ENCODE measurements at regions not wholly inside any gene's neighbourhood (a gene's known extent, or its start where the extent isn't known, plus 50 kb on each side); places are given as distances from the start of the nearest gene placed in this dataset.

- no peak for DNase-seq (ENCODE audit: low spot score)
- in situ Hi-C loops (cut with MboI; ENCODE audit: low sequenced_read_pairs, unreplicated experiment) = no loop called here
- TF ChIP-seq, protein P1, sequence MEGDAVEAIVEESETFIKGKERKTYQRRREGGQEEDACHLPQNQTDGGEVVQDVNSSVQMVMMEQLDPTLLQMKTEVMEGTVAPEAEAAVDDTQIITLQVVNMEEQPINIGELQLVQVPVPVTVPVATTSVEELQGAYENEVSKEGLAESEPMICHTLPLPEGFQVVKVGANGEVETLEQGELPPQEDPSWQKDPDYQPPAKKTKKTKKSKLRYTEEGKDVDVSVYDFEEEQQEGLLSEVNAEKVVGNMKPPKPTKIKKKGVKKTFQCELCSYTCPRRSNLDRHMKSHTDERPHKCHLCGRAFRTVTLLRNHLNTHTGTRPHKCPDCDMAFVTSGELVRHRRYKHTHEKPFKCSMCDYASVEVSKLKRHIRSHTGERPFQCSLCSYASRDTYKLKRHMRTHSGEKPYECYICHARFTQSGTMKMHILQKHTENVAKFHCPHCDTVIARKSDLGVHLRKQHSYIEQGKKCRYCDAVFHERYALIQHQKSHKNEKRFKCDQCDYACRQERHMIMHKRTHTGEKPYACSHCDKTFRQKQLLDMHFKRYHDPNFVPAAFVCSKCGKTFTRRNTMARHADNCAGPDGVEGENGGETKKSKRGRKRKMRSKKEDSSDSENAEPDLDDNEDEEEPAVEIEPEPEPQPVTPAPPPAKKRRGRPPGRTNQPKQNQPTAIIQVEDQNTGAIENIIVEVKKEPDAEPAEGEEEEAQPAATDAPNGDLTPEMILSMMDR (IDR thresholded peaks at IDR 0.05; ENCODE audit: borderline replicate concordance, control extremely low read depth, extremely low read depth, insufficient read depth, missing control alignments) = no peak
Measured at GRCh38 chr9:120014796-120015195, 565.2 kb downstream of the CDK5RAP2 start.

GRCh38 chr9:120009856-120010255 is 570.1 kb downstream of the CDK5RAP2 start:
- in situ Hi-C loops (cut with MboI; ENCODE audit: low sequenced_read_pairs, unreplicated experiment) = no loop called here
- DNase-seq (ENCODE audit: low spot score) = no peak
- TF ChIP-seq, protein P1 (IDR thresholded peaks at IDR 0.05; ENCODE audit: borderline replicate concordance, control extremely low read depth, extremely low read depth, insufficient read depth, missing control alignments) = no peak

DNA sequence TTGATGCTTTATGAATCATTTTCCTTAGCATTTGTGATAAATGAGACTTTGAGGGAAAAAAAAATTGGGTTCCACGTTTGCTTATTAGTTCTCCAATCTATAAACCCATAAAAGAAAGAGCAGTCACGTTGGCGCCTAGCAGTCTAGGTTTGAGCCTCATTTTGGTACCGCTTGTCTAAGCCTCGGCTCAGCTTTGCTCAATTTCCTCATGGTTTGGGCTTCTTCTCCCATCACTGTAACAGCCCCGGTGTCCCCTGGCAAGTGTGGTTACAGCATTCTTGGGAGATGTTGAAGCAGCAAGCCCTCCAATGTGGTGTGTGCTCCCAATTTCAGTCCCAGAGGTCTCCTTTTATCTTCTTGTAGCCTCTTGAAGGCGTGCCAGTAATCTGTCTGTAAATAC is 578.4 kb downstream of the CDK5RAP2 start:
- in situ Hi-C loops (cut with MboI; ENCODE audit: low sequenced_read_pairs, unreplicated experiment) = no loop called here
- TF ChIP-seq, protein P1 (IDR thresholded peaks at IDR 0.05; ENCODE audit: borderline replicate concordance, control extremely low read depth, extremely low read depth, insufficient read depth, missing control alignments) = no peak
- no peak for DNase-seq (ENCODE audit: low spot score)

DNA sequence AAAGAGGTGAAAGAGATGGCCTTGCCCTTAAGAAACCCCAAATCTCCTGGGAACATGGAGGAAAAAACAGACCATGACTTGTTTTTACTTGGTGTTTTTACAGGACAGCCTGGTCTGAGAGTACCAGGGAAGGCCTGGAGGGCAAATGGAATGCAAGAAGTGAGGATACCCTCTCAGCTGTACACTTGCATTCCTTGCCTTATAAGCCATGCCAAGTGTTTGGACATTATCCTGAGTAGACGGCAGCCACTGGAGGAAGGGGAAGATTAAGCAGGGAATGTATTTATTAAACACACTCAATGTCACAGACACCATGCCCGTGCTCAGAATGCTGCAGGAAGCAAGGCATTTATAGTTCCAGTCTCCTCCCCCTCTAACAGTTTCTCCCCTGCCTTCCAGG is 581.4 kb downstream of the CDK5RAP2 start:
- TF ChIP-seq, protein P1 (IDR thresholded peaks at IDR 0.05; ENCODE audit: borderline replicate concordance, control extremely low read depth, extremely low read depth, insufficient read depth, missing control alignments) = no peak
- in situ Hi-C loops (cut with MboI; ENCODE audit: low sequenced_read_pairs, unreplicated experiment) = no loop called here

GRCh38 chr9:119991797-119992196 is 588.2 kb downstream of the CDK5RAP2 start:
- in situ Hi-C loops (cut with MboI; ENCODE audit: low sequenced_read_pairs, unreplicated experiment) = no loop called here
- no peak for DNase-seq (ENCODE audit: low spot score)
- TF ChIP-seq, protein P1 (IDR thresholded peaks at IDR 0.05; ENCODE audit: borderline replicate concordance, control extremely low read depth, extremely low read depth, insufficient read depth, missing control alignments) = no peak

More for the DNA sequence above, 581.4 kb downstream of the CDK5RAP2 start:
- no peak for DNase-seq (ENCODE audit: low spot score)

DNA sequence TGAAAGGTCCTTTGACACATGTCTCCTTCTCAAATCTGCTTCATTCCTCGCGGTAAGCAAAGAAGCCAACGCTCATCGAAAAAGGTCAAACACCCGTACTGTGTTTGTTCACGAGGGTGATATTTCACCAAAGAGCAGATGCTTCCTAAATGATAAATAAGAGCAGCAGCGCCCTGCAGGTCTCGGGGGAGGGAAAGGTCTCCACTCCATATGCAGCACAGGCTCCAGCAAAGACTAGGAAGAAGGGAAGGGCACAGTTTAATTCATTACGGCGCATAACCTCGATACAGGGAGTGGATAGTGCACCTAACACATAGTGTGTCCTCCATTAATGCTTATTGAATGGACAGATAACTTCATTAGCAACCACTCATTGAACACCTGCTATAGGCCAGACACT is 593.3 kb downstream of the CDK5RAP2 start:
- in situ Hi-C loops (cut with MboI; ENCODE audit: low sequenced_read_pairs, unreplicated experiment) = no loop called here
- TF ChIP-seq, protein P1 (IDR thresholded peaks at IDR 0.05; ENCODE audit: borderline replicate concordance, control extremely low read depth, extremely low read depth, insufficient read depth, missing control alignments) = no peak
- DNase-seq (ENCODE audit: low spot score) = no peak

DNA sequence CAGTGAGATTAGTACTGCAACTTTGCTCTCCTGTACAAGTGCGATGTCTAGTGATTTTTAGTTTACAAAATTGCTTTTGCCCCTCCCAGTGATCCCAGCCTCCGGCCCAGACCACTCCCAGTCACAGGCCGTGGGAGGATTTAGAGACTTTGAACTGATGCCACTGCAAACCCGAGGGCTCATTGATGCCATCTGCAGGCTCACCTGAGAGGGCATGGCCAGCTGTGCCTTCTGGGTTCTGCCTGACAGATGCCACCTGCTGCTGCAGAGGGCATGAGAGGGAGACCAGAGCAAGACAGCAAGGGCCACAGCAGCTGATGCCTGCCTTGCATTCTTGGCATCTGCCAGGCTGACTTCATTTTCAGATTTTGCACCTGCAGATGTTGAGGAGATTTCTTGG is 593.8 kb downstream of the CDK5RAP2 start:
- TF ChIP-seq, protein P1 (IDR thresholded peaks at IDR 0.05; ENCODE audit: borderline replicate concordance, control extremely low read depth, extremely low read depth, insufficient read depth, missing control alignments) = no peak
- no peak for DNase-seq (ENCODE audit: low spot score)

More for the DNA sequence above, 593.8 kb downstream of the CDK5RAP2 start:
- in situ Hi-C loops (cut with MboI; ENCODE audit: low sequenced_read_pairs, unreplicated experiment) = no loop called here
